Cardiac septum (tissue), 1 donor: ENCODE measurements at regions not wholly inside any gene's neighbourhood (a gene's known extent, or its start where the extent isn't known, plus 50 kb on each side); places are given as distances from the start of the nearest gene placed in this dataset.
"Not testable (repeated sequence)": the region's sequence is repeated elsewhere in the genome, so short reads cannot be mapped to it uniquely, and the experiment has no call there.

ENCODE experiments used
- DNase-seq: peaks from one replicate; pipeline ENCODE4 v3.0.0-alpha.2; 2020; ENCODE audit warnings: low spot score
- intact Hi-C: fragments of 100-400 bp; cut with DNase I; formaldehyde crosslinking; loops from one replicate; pipeline ENCODE4 v1.14.0; 2022
- donor health status: DM: no; HTN: no; CAD: no.

DNA sequence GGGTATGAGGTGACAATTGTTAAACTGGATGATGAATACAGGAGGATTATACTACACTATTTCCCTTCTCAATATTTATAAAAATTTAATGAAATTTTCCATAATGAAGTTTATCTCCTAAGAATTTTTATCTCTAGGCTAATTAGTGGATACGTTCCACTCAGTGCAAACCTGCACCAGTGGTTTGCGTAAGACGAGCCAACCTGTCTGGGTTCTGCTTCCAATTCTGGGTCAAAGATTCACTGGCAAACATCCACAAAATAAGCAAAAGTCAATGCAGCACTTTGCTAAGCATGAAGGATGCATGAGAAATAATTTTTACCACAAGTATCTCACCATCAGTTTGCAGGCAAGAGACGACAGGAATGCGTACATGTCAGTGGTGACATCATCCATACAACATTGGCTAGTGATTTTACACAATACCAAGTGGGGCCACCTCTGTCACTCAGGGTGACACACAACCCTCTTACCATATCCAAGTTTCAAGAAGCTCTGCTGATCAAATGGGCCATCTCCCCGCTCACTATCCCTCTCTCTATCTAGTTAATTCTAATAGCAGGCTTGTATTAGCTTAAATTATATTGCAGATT lies 51.7 kb downstream of the FAM50B start:
- intact Hi-C loops = no loop called here
- DNase-seq = no peak

GRCh38 chr6:3902871-3903648 lies 53.9 kb downstream of the FAM50B start:
- intact Hi-C loops = no loop called here
- no peak for DNase-seq

DNA sequence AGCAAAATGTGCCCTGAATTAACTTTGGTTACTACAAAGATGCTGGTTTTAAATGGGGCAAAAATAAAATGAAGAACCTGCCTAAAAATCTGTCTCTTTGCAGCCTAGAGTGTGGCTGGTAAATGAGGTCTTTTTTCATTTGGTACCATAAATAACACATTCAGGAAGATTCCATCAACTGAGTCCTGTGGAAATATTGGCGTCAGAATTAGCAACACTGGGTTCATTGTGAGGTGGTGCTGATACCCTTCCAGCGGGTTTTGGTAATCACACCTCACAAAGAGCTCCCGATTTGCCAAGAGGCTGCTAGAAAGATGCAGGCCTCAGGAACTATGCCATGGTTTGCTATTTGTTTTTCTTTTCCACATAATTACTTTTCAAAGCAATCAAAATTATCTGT lies 55.3 kb downstream of the FAM50B start:
- DNase-seq = no peak
- intact Hi-C loops = no loop called here

- DNase-seq = no peak
- intact Hi-C loops = no loop called here
Observed at GRCh38 chr6:3905945-3906845, 57.0 kb downstream of the FAM50B start.

DNA sequence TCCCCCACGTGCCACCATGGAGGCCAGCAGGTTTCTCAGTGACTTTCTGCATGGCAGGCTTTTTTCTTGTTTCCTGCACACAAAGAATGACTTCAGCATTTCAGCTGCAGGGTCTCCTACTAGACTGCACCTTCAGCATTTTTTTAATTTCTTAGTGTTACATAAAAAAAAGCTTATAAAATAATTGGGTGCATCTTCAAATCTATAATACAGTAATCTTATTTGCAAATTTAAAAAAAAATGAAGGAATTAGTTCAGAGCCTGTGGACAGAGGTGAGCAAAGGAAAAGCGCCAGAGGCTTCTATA lies 57.6 kb downstream of the FAM50B start:
- intact Hi-C loops = no loop called here
- no peak for DNase-seq

DNA sequence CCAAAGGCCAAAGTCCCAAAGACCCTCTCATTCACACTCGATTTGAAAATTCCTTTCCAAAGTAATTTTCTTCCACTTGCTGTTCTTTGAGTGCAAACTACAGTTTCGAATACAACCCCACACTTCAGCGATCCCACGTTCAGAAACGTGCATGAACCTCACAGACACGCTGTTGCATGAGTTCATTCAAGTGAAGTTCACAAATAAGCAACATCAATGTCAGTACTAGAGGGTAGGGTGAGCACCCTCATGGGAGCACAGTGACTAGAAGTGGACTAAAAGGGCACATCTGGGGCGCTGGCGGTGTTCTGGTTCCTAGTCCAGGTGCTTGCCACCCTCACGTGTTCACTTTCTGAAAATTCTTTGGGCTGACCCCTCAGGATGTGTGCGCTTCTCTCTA lies 59.0 kb downstream of the FAM50B start:
- intact Hi-C loops = no loop called here
- DNase-seq = no peak

DNA sequence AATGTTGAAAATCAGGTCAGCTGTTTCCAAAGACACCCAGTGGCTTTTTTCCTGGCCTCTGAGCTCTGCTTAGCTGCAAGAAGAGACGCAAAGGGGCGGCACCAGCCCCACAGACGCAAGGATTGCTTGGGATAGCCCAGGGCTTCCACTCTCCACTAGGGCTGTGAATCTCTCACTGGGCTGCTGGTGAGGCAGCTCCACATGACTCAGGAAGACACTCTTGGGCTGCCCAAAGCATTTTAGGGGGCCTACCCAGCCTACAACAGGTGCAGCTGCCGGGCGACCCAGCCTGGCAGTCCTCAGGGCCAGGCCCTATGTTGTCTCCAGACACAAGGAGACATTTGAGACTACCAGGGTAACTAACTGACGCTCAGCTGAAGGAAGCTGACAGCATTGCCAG lies 59.8 kb downstream of the FAM50B start:
- intact Hi-C loops = no loop called here
- no peak for DNase-seq

- no peak for DNase-seq
- intact Hi-C loops = no loop called here
Observed at GRCh38 chr6:3910106-3910663, 61.0 kb downstream of the FAM50B start.

DNA sequence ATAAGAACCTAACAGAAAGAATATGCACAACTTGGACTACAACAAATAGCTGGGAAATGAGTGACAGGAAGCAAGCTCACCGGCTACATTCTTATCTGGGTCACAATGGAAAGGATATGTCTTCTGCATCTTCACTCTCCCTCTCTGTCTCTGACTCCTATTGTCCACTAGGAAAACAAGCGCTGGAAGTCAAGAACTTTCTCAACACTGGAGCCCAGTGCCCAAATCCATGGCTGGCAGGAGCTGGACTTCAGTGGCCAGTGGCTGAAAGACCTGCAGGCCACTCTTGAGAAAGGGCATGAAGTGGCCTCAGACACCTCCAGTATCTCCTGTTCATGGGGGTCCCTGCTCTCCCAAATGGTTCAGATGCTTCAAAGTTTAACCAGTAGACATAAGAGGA lies 62.0 kb downstream of the FAM50B start:
- DNase-seq = no peak
- intact Hi-C loops = no loop called here

GRCh38 chr6:3911614-3912336 lies 62.6 kb downstream of the FAM50B start:
- peak; percentile 85 for DNase-seq
- intact Hi-C loops = no loop called here

DNA sequence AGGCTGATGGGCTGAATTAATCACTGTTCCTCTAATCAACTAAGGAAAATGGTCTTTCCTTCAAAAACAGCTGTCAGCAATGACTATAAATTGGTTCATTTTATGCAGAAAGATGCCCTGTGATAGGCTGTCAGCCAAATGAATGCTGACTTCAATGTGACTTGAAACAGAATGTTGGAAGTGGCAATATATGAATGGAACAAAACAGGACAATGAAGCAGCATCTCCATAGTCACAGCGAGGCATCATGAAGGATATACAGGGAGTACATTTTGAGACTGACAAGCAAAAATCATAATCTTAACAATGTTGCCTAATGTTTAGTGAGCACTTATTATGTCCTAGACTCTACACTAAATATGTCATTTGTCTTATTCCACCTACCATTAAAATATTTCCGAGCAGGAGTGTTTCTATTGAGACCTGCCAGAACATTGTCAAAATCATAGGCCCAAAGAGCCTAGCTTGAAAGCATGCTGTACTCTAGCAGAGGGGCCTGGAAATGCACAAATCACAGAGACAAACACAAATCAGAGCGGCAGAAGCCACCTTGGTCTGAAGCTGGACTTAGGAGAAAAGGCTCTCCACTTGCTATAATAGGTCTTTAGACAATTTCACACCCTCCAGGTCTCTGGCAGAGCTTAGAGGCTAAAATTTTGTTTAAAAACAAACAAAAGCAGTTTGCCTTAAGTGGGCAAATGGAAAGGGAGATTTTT lies 63.3 kb downstream of the FAM50B start:
- no peak for DNase-seq
- intact Hi-C loops = no loop called here

GRCh38 chr6:3913077-3913957 lies 64.1 kb downstream of the FAM50B start:
- DNase-seq = no peak
- intact Hi-C loops = no loop called here

- no peak for DNase-seq
- intact Hi-C loops = no loop called here
Observed at GRCh38 chr6:3913958-3914337, 64.8 kb downstream of the FAM50B start.

DNA sequence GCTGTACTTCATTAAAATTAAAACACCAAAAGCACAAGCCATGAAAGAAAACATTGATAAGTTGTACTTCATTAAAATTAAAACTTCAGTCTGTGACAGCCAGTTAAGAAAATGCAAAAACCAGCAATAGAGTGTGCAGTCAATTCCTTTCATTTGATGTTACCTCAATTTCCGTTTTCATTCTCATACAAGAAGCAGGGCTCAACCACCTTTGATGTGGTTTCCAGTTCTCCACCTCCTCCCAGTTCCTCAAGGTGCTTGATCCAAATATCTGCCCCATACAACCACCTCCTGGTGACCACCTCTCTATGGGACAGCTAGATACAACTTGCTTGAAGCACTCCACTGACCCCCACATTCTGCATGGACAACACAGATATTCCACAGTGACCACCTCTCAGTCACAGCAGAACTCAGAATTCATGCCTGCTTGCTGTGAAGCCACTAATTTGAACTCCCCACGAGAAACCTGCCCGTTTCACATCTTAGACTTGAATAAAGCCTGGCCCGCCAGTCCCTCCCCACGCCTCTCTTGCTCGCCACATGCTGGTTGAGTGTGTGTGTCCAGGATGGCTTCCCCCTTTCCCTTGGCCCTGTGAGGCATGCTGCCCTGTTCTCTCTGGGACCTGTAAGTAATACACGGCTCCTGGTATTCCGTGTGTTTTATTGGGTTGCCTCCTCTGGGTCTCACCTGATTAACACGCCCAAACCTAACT lies 66.1 kb downstream of the FAM50B start:
- DNase-seq = no peak

GRCh38 chr6:3916211-3916610 lies 67.0 kb downstream of the FAM50B start:
- intact Hi-C loops = no loop called here
- DNase-seq = no peak

More for the DNA sequence above, 66.1 kb downstream of the FAM50B start:
- intact Hi-C loops = no loop called here

DNA sequence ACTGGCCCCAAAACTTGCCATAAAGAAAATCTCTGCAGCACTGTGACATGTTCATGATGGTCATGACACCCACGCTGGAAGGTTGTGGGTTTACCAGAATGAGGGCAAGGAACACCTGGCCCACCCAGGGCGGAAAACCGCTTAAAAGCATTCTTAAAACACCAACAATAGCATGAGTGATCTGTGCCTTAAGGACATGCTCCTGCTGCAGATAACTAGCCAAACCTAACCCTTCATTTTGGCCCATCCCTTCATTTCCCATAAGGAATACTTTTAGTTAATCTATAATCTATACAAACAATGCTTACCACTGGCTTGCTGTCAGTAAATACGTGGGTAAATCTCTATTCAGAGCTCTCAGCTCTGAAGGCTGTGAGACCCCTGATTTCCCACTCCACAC lies 67.6 kb downstream of the FAM50B start:
- intact Hi-C loops = not testable (repeated sequence)

GRCh38 chr6:3918469-3918868 lies 69.3 kb downstream of the FAM50B start:
- intact Hi-C loops = no loop called here
- DNase-seq = no peak

More for the DNA sequence above, 67.6 kb downstream of the FAM50B start:
- not testable (repeated sequence) for DNase-seq
